ENCODE measurements at regions not wholly inside any gene's neighbourhood (a gene's known extent, or its start where the extent isn't known, plus 50 kb on each side); places are given as distances from the start of the nearest gene placed in this dataset.

DNA sequence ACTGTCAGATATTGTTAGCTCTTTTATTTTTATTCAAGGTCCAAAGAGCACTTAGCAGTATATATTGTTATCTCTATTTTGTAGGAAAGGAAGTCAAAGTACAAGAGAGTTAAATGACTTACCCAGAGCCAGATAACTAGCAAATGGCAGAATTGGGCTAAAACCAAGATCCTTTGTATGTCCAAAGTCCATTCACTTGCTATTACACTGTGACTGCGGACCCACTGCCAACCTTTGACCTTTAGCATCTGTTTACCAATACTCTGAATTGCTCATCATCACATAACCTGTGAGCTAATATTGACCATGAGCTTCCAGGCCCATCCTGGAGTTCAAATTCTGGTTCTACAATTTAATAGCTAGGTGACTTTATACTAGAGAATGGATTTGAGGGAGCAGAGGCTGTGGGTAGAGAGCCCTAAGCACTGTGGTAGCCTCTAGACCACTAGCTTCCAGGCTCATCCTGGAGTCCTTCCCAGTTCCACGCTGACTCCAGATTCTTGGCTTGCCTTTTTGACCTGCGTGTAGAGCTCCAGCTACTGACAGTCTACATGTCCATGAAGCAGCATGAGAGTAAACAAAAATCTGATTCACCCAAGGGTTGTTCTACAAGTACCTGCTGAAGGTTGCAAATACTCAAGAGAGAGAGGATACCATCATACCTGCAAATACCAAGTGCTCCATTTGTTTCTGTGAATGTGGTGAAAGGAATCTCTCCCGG is 424.0 kb downstream of the SH3GL2 start:
- POLR2A ChIA-PET = no interaction called here
- FAIRE-seq (no peak), DNase-seq (ENCODE audit: extremely low read depth in 1 of 4, low spot score in 3 of 4) (no peak), ATAC-seq (no peak)
- Histone ChIP-seq H3K4me2 (ENCODE audit: insufficient read depth, low read length) (no peak overlapping the region), H3K9me3 (replicated peaks; ENCODE audit: control insufficient read depth, insufficient read depth, low read depth, low read length) (no peaks in the 10 kb centered on the region), H3K36me3 (ENCODE audit: control insufficient read depth, insufficient read depth, low read length) (no peaks in the 10 kb centered on the region), H3K9me1 (ENCODE audit: control insufficient read depth, insufficient read depth, low read length) (no peaks in the 10 kb centered on the region), H3K27me3 (ENCODE audit: control insufficient read depth in 2 of 2, insufficient read depth in 2 of 2, low read length in 2 of 2) (no peaks in the 10 kb centered on the region), H3K4me3 (no peak overlapping the region), H3K27ac (ENCODE audit: extremely low read depth, low read depth, low read length) (no peak overlapping the region), H3K79me2 (ENCODE audit: control insufficient read depth, insufficient read depth, low read length) (no peaks in the 10 kb centered on the region), H3K4me1 (replicated peaks in 1 of 2; ENCODE audit: control insufficient read depth in 2 of 2, insufficient read depth in 2 of 2, low read length in 2 of 2) (no peaks in the 10 kb centered on the region), H2AFZ (ENCODE audit: low read depth, low read length) (no peak overlapping the region), H4K20me1 (replicated peaks; ENCODE audit: control insufficient read depth, insufficient read depth, low read length) (no peaks in the 10 kb centered on the region), H3K9ac (ENCODE audit: insufficient read depth in 1 of 2, low read depth in 2 of 2, low read length in 2 of 2) (no peak overlapping the region)
- WGBS (ENCODE audit: insufficient coverage, low coverage, missing lambda C conversion rate) = 4% methylated on average over 4 of the region's 4 CpGs
- in situ Hi-C loops (cut with MboI) = no loop called here
- no TSS peak for BruUV-seq (replicated peaks)
- intact Hi-C loops (cut with micrococcal nuclease) = no loop called here
- CTCF ChIA-PET (ENCODE audit: low intra/inter-chr PET ratio) = no interaction called here
- no peak for TF ChIP-seq TSC22D4 (tag; IDR thresholded peaks at IDR 0.05)
- TF ChIP-seq NFXL1 (CRISPR knock-in tag; IDR thresholded peaks at IDR 0.05) = no peak
- TF ChIP-seq NR2C1 (IDR thresholded peaks at IDR 0.05) = no peak
- TF ChIP-seq NR2C1 (tag; IDR thresholded peaks at IDR 0.05) = no peak
- no peak for TF ChIP-seq ZNF146 (CRISPR knock-in tag; IDR thresholded peaks at IDR 0.05; ENCODE audit: unreplicated experiment)
- TF ChIP-seq, protein P1, sequence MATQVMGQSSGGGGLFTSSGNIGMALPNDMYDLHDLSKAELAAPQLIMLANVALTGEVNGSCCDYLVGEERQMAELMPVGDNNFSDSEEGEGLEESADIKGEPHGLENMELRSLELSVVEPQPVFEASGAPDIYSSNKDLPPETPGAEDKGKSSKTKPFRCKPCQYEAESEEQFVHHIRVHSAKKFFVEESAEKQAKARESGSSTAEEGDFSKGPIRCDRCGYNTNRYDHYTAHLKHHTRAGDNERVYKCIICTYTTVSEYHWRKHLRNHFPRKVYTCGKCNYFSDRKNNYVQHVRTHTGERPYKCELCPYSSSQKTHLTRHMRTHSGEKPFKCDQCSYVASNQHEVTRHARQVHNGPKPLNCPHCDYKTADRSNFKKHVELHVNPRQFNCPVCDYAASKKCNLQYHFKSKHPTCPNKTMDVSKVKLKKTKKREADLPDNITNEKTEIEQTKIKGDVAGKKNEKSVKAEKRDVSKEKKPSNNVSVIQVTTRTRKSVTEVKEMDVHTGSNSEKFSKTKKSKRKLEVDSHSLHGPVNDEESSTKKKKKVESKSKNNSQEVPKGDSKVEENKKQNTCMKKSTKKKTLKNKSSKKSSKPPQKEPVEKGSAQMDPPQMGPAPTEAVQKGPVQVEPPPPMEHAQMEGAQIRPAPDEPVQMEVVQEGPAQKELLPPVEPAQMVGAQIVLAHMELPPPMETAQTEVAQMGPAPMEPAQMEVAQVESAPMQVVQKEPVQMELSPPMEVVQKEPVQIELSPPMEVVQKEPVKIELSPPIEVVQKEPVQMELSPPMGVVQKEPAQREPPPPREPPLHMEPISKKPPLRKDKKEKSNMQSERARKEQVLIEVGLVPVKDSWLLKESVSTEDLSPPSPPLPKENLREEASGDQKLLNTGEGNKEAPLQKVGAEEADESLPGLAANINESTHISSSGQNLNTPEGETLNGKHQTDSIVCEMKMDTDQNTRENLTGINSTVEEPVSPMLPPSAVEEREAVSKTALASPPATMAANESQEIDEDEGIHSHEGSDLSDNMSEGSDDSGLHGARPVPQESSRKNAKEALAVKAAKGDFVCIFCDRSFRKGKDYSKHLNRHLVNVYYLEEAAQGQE (IDR thresholded peaks at IDR 0.05; ENCODE audit: borderline replicate concordance) = no peak
- TF ChIP-seq, protein P1 (CRISPR knock-in tag; IDR thresholded peaks at IDR 0.05; ENCODE audit: low read depth) = no peak
- no peak for TF ChIP-seq ZC3H11A (IDR thresholded peaks at IDR 0.05; ENCODE audit: low read depth, low read length)
- TF ChIP-seq ZFX (CRISPR knock-in tag; IDR thresholded peaks at IDR 0.05) = no peak
- TF ChIP-seq, protein P2, sequence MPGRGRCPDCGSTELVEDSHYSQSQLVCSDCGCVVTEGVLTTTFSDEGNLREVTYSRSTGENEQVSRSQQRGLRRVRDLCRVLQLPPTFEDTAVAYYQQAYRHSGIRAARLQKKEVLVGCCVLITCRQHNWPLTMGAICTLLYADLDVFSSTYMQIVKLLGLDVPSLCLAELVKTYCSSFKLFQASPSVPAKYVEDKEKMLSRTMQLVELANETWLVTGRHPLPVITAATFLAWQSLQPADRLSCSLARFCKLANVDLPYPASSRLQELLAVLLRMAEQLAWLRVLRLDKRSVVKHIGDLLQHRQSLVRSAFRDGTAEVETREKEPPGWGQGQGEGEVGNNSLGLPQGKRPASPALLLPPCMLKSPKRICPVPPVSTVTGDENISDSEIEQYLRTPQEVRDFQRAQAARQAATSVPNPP (IDR thresholded peaks at IDR 0.05; ENCODE audit: borderline replicate concordance, insufficient read depth, insufficient read length) = no peak
- TF ChIP-seq RFX1 (IDR thresholded peaks at IDR 0.05) = no peak
- no peak for TF ChIP-seq SMARCE1 (IDR thresholded peaks at IDR 0.05)
- TF ChIP-seq ETV5 (CRISPR knock-in tag; IDR thresholded peaks at IDR 0.05; ENCODE audit: low read depth) = no peak
- no peak for TF ChIP-seq MBD2 (IDR thresholded peaks at IDR 0.05; ENCODE audit: borderline replicate concordance, low read depth)

Data from K562 (cell line).